ENCODE measurements at regions not wholly inside any gene's neighbourhood (a gene's known extent, or its start where the extent isn't known, plus 50 kb on each side); places are given as distances from the start of the nearest gene placed in this dataset.

DNA sequence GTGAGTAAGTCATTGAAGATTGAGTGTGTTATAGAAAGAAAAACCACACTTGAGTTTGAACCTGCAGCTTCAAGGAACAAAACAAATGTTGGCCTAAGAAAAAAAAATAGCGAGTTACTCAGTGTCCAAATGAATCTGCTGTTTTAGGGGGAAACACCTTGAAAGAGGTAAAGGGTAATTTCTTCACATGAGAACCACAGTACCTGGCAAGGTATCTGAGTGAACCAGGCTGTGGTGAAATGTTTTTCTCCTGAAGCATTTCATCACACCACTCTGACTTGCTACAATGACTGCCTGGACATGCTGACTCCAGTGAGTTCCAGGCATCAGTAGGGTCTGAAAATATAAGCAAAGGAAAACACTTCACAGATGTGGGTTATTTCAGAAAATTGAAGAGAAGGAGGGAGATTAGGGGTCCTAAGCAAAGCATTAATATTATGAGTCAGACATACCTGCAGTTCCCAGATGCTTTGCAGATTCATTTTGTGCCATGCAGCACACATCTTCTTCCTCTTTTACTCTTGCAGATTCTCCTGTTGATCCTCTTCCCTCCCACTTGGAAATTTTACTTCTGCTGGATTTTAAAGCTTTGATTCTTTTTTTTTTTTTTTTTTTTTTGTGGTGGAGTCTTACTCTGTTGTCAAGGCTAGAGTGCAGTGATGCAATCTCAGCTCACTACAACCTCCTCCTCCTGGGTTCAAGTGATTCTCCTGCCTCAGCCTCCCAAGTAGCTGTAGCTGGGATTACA, 206.2 kb upstream of the SGK1 start (continued):
- TF ChIP-seq, protein P1, sequence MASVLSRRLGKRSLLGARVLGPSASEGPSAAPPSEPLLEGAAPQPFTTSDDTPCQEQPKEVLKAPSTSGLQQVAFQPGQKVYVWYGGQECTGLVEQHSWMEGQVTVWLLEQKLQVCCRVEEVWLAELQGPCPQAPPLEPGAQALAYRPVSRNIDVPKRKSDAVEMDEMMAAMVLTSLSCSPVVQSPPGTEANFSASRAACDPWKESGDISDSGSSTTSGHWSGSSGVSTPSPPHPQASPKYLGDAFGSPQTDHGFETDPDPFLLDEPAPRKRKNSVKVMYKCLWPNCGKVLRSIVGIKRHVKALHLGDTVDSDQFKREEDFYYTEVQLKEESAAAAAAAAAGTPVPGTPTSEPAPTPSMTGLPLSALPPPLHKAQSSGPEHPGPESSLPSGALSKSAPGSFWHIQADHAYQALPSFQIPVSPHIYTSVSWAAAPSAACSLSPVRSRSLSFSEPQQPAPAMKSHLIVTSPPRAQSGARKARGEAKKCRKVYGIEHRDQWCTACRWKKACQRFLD (CRISPR knock-in tag; IDR thresholded peaks at IDR 0.05) = no peak
- TF ChIP-seq DEAF1 (CRISPR knock-in tag; IDR thresholded peaks at IDR 0.05) (no peak), ZBTB12 (CRISPR knock-in tag; IDR thresholded peaks at IDR 0.05) (no peak), NEUROD1 (IDR thresholded peaks at IDR 0.05; ENCODE audit: borderline replicate concordance, low read depth, low read length, partially characterized antibody) (no peak), ZNF224 (CRISPR knock-in tag; IDR thresholded peaks at IDR 0.05) (no peak), TEAD1 (CRISPR knock-in tag; IDR thresholded peaks at IDR 0.05) (no peak)
